ENCODE measurements at regions not wholly inside any gene's neighbourhood (a gene's known extent, or its start where the extent isn't known, plus 50 kb on each side); places are given as distances from the start of the nearest gene placed in this dataset.

DNA sequence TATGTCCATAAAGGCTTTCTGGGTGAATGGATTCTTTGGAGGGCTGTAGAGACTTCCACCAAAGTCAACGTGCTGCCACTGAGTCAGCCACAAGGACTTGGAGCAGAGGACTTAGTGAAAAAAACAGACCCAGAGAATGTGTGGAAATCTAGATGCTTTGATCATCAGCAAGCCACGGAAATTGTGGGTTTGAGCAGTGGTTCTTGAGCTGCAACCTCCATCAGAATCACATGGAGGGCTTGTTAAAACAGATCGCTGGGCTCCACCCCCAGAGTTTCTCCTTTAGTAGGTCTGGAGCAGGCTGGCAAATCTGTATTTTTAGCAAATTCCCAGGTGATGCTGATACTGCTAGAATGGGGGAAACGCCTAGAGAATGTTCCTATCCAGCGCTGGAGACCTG lies 95.3 kb downstream of the RBM43 start:
- TF ChIP-seq, protein P1, sequence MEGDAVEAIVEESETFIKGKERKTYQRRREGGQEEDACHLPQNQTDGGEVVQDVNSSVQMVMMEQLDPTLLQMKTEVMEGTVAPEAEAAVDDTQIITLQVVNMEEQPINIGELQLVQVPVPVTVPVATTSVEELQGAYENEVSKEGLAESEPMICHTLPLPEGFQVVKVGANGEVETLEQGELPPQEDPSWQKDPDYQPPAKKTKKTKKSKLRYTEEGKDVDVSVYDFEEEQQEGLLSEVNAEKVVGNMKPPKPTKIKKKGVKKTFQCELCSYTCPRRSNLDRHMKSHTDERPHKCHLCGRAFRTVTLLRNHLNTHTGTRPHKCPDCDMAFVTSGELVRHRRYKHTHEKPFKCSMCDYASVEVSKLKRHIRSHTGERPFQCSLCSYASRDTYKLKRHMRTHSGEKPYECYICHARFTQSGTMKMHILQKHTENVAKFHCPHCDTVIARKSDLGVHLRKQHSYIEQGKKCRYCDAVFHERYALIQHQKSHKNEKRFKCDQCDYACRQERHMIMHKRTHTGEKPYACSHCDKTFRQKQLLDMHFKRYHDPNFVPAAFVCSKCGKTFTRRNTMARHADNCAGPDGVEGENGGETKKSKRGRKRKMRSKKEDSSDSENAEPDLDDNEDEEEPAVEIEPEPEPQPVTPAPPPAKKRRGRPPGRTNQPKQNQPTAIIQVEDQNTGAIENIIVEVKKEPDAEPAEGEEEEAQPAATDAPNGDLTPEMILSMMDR (IDR thresholded peaks at IDR 0.05), result no peak
- Histone ChIP-seq H3K36me3 (ENCODE audit: low read depth) (no peaks in the 10 kb centered on the region), H3K4me1 (ENCODE audit: low read depth) (no peaks in the 10 kb centered on the region), H3K9me3 (no peaks in the 10 kb centered on the region), H3K4me3 (no peak overlapping the region)
- intact Hi-C loops (cut with DNase I, micrococcal nuclease), result no loop called here
- ATAC-seq, result no peak
- DNase-seq, result no peak

DNA sequence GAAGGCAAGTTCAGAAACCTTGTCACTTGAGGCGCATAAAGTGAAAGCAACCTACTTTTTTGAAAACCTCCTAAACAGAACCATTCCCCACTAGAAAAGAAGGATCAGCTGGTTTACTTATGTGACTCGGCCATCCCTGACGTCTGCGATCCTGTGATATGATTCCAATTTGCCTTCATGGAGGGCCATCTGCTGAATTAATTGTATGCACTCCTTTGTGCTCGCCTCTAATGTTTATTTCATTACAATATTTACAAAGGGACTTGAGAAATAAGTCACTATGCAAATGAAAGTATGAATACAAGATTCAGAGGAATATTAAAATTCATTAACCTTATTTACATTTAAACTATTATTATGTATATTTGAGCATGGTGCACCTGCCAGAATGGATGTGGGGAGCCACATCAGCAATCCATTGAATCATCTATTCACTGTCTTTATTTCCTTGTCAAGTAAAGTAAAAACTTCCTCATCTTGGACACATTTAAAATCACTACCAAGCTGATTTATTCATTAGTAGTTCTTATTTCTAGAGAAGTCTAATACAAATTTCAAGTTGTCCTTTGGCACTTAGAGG lies 96.5 kb downstream of the RBM43 start:
- Histone ChIP-seq H3K36me3 (ENCODE audit: low read depth) (no peaks in the 10 kb centered on the region), H3K9me3 (no peaks in the 10 kb centered on the region), H3K4me3 (no peak overlapping the region), H3K4me1 (ENCODE audit: low read depth) (no peaks in the 10 kb centered on the region)
- TF ChIP-seq, protein P1 (IDR thresholded peaks at IDR 0.05), result no peak
- intact Hi-C loops (cut with DNase I, micrococcal nuclease), result no loop called here
- ATAC-seq (no peak), DNase-seq (no peak)

DNA sequence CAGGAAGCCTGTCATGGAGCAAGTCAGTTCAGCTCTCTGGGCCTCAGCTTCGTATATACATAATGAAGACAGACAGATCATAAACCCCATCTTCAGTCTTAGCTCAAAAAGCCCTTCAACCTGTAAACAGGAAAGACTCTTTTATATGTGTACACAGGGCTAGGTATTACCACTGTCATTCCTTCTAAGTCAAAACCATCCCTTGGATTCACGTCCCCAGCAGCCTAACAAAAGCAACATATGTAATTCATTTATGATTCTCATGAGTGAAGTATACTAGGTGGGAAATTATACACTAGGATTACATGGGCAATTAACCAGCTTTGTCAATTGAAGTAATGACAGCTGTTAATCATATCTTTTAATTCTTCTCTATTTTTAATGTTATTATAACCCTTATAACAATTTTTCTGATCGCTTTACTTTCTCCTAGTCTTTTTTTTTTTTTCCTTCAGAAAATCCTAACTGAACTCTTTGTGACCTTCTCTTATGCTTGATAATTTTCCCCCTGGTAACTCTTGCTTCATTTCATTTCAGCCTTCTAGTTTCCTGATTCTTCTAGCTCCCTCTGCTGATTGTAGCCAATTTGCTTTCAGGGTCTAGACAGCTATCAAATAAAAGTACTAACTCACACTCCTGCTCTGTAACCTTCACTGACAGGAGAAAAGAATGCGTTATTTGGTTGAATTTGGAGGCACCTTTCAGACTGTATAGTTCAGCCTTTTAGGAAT lies 99.7 kb downstream of the RBM43 start:
- Histone ChIP-seq H3K4me1 (ENCODE audit: low read depth) (no peaks in the 10 kb centered on the region), H3K36me3 (ENCODE audit: low read depth) (no peaks in the 10 kb centered on the region), H3K4me3 (no peak overlapping the region), H3K9me3 (no peaks in the 10 kb centered on the region)
- intact Hi-C loops (cut with DNase I, micrococcal nuclease), result no loop called here
- DNase-seq, result no peak
- TF ChIP-seq, protein P1 (IDR thresholded peaks at IDR 0.05), result no peak
- ATAC-seq, result no peak

DNA sequence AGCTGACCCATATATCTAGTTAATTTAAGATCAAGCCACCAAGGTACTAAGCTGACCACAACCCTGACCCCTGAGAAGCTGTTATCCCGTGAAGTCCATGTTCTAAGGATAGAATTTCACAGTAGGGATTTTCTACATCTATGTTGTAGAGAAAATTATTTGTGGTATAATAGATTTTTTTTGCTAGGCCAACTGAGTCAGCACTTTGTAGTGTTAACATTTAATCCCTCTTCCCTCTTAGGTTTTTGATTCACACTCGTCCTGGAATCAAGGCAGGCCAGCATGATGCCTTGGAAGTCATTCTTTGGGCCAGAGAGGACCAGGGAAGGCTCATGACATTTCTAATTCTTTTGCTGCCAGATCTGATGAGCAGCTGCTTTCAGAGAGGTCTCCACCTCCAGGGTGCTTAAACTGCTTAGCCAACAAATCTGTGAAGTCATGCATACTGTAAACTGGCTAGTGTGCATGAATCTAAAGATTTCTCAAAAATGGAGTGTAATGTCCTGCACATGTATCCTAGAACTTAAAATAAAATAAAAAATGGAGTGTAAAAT lies 102.5 kb downstream of the RBM43 start:
- Histone ChIP-seq H3K4me1 (ENCODE audit: low read depth) (no peaks in the 10 kb centered on the region), H3K9me3 (no peaks in the 10 kb centered on the region), H3K36me3 (ENCODE audit: low read depth) (no peaks in the 10 kb centered on the region), H3K4me3 (no peak overlapping the region)
- ATAC-seq, result no peak
- TF ChIP-seq, protein P1 (IDR thresholded peaks at IDR 0.05), result no peak
- intact Hi-C loops (cut with DNase I, micrococcal nuclease), result no loop called here
- DNase-seq, result no peak

DNA sequence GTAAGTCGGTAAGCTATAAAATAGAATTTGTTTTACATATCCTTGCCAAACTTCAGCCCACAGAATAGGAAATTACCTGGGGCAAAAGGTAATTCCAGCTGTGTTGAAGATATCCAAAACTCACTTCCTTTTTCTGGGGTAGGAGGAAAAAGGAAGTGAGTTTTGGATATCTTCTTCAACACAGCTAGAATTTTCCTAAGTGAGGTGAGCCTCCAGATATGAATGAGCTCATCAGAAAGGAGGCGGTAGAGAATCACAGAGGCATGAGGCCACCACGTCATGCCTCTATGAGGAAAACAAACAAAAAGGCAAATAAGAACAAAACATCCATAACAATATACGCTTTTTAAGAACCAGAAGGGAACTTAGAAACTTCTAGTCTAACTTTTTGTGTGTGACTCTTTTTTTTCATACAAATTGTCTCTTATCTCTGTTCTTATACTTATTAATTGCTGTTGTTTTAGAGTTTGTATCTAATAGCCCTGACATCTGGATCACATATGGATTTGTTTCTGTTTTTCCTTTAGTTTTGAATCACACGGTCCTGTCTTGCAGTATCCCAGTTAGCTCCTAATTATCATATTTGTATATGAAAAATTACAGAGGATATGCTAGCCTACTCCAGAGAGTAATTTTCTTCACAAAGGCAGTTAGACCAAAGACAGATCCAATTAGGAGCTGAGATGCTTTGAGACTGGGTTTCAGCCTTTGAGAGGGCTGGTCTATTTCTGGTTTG lies 104.5 kb downstream of the RBM43 start:
- no peaks in the 10 kb centered on the region for H3K36me3 ChIP-seq (ENCODE audit: low read depth)
- no peak for ATAC-seq
- intact Hi-C loops (cut with DNase I, micrococcal nuclease), result no loop called here
- H3K4me1 ChIP-seq (ENCODE audit: low read depth), result no peaks in the 10 kb centered on the region
- no peak overlapping the region for H3K4me3 ChIP-seq
- DNase-seq, result no peak
- TF ChIP-seq, protein P1 (IDR thresholded peaks at IDR 0.05), result no peak
- no peaks in the 10 kb centered on the region for H3K9me3 ChIP-seq

Measured in mucosa of descending colon (tissue), 3 donors.